ENCODE measurements at regions not wholly inside any gene's neighbourhood (a gene's known extent, or its start where the extent isn't known, plus 50 kb on each side); places are given as distances from the start of the nearest gene placed in this dataset.

DNA sequence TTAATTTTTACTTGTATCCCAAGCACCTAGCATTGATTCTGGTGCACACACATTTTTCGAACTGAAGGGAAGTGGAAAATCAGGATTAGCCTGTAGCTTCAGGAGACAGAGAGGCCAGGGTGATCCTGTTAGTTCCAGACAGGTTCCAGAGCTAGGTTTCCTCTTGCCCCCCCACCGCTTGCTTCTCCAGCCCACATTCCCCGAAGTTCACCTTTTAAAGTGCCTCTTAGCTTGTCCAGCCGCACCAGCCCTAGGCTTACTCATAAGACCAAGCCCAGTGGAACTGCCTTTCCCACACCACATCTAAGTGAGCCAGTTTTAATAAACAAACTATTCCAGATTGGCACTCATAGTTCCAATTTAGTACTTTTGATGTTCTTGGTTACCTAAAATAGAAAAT, 898.6 kb upstream of the KLHL29 start:
- no peak for DNase-seq (ENCODE audit: low read depth)

GRCh38 chr2:22487036-22487435, 897.9 kb upstream of the KLHL29 start:
- no peak for DNase-seq (ENCODE audit: low read depth)

- DNase-seq (ENCODE audit: low read depth): no peak
Observed at GRCh38 chr2:22487541-22487940, 897.4 kb upstream of the KLHL29 start.

DNA sequence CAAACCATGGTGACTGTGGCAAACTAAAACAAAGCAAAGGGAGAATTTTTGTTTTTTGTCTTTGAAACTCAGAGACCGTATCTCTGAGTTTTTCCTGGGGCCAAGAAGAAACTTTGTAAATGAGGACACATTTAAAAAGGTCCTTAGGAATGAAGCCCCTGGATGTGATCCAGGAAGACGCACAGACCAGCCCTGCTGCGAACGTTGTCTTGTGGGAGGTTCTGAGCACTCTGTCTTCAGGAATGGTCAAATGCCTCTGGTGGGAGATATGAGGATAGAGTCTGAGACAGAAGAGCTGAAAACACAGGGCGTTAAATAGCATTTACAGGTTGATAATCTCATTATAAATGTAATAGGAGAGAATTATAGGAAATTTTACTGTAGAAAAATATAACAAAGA, 893.5 kb upstream of the KLHL29 start:
- no peak for DNase-seq (ENCODE audit: low read depth)

GRCh38 chr2:22494156-22494555, 890.8 kb upstream of the KLHL29 start:
- DNase-seq (ENCODE audit: low read depth): no peak

- DNase-seq (ENCODE audit: low read depth): no peak
Observed at GRCh38 chr2:22497064-22497463, 887.9 kb upstream of the KLHL29 start.

- no peak for DNase-seq (ENCODE audit: low read depth)
Observed at GRCh38 chr2:22497789-22498188, 887.2 kb upstream of the KLHL29 start.

- no peak for DNase-seq (ENCODE audit: low read depth)
Observed at GRCh38 chr2:22499082-22499839, 885.7 kb upstream of the KLHL29 start.

DNA sequence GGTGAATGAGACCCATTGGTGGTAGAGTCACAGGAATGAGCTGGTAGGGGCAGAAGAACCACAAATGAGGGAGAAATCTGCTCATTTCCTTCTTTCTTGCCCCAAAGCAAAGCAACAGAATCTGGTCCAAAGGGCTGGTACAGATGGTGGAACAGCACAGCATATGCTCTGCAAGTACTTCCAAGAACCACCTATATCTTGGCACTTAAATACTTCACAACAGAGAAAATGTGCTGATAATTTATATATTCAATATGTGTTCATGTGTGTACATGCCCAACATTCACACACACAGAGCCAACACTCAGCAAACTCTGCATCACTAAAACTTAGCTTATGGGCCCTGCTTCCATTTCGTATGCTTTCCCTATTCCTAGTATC, 884.4 kb upstream of the KLHL29 start:
- no peak for DNase-seq (ENCODE audit: low read depth)

DNA sequence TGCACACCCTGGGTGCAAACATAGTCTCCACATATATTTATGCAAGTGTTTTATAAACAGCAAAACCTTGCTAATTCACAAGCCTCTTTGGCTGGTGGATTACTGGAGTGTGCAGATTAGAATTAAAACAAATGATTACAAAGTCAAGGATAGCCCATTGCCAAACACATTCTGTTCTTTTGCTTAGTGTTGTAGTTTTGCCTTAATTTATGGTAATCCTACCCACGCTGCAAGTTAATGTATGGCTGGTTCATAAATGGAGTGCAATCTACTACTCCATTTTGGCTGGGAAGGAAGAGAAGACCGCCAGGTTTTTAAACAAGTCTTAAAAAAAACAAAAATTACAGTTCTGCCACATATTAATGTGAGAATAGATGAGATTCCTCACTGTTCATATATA, 883.1 kb upstream of the KLHL29 start:
- no peak for DNase-seq (ENCODE audit: low read depth)

DNA sequence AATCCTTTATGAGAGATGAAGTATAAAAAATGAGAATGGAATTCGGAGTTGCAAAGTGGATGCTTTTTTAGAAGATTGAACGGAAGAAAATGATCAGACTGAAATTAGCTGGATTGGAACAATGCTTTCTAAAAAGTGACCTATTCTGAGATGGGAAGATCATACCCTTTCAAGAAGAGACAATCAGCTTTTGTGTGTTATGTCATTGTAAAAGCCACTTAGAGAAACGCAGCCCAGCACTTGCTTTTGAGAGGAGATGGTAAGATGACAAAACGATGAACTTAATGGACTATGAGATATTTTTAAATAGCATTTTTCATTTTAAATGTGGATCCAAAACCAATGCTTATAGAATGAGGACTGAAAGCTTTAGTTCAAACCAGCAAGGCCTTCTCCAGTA, 871.4 kb upstream of the KLHL29 start:
- DNase-seq (ENCODE audit: low read depth): no peak

GRCh38 chr2:22517141-22517540, 867.8 kb upstream of the KLHL29 start:
- DNase-seq (ENCODE audit: low read depth): no peak

GRCh38 chr2:22518641-22519040, 866.3 kb upstream of the KLHL29 start:
- DNase-seq (ENCODE audit: low read depth): no peak

DNA sequence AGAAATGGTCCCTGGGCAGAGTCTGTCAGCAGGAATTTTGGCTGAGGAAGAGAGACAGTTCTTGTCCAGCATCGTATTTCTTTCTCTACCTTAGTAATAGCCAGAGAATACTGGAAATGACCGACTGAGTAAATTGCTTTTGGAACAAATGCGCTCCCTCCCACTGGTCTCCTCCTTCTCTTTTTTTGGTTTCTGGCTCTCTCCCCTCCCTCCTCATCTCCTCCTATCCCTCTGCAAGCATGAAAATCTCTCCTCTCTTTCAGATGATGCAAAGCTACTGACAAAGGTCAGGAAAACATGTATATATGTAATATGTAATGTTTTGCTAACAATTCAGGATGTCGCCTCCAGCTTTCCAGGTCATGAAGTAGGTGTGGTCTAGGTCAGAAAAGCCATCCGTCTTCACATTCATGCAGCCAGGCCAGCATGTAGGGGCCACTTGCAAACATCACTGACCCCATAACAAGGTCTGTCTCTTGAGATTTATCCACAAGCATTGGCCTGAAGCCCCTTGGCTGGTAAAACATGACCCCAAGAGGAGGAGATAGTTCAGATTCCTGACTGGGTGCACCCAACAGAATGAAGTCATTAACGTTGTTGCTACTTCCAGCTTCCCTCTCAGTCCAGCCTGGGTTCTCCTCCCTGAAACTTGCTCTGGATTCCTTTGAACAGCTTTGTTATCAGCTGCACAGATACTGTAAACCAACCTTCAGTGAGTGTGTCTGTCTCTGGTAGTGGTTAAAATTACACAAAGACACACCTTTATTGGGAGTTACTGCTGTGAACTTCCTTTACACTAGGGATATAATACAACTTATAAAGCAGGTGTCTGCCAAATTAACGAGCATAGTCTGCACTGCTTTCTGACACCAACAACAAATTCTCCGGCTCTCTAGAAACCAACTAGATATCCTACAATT, 864.4 kb upstream of the KLHL29 start:
- no peak for DNase-seq (ENCODE audit: low read depth)

- no peak for DNase-seq (ENCODE audit: low read depth)
Observed at GRCh38 chr2:22521620-22522019, 863.4 kb upstream of the KLHL29 start.

DNA sequence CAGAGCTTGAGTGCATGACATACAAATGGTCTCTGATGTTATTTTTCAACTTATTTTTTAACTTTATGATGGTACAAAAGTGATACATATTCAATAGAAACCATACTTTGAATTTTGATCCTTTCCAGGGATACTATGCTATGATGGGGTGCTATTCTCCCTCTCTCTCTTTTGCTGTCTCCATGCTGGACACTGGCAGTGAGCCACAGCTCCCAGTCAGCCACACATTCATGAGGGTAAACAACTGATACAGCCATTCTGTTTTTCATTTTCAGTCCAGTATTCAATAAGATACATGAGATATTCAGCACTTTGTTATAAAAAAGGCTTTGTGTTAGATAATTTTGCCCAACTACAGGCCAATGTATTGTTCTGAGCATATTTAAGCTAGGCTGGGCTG, 859.3 kb upstream of the KLHL29 start:
- DNase-seq (ENCODE audit: low read depth): no peak

DNA sequence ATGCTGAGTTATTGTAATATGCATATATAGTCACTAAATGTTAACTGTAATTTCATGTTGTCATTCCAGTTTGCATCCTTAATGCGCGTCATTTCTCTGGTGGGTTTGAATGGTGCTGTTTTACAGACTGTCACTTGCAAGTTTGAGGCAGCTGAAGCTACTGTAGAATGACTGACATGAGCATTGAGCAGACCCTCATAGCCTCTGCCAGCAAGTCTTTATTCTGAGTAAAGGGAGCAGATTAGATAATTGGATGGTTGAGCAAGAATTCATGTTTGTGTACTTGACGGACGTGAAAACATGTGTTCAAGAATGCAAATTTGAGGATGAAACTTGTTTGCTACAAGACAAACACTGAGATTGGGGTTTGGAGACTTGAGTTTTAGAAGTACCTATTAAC, 854.8 kb upstream of the KLHL29 start:
- no peak for DNase-seq (ENCODE audit: low read depth)

- no peak for DNase-seq (ENCODE audit: low read depth)
Observed at GRCh38 chr2:22536133-22536532, 848.8 kb upstream of the KLHL29 start.

DNA sequence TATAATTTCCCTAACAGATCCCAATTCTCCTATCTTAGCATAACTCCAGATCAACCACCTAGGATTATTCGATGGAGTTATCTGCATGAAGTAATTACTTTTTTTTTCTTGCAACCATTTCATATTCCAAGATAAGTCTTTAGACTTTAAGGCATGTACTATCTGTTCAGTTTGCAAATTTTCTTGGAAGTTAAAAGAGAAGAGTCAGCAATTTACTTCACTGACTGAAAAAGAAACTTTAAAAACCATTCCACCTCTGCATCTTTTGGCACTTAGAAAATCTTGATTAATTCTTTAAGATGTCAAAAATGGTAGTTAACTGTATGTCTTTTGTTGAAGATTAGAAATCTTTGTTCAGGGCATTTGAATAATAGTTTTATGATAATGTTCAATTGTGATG, 830.5 kb upstream of the KLHL29 start:
- DNase-seq (ENCODE audit: low read depth): no peak

- DNase-seq (ENCODE audit: low read depth): no peak
Observed at GRCh38 chr2:22557406-22557805, 827.6 kb upstream of the KLHL29 start.

DNA sequence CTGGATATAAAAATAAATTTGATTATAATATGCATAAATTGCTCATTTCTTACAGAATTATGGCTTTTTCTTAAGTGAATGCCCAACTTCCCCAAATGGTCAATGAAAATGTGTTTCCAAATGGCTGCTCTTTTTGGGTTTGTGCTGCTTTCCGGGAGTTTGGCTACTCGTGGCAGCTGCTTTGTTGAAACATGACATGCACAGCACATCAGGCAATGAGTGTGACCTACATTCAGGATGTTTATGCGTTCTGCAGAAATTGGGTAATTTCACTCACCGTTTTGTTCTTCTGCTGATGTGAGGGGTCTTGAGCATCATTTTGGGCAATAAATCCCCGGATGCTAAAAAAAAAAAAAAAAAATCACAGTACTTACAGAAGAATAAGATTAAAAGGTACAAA, 825.0 kb upstream of the KLHL29 start:
- DNase-seq (ENCODE audit: low read depth): no peak

DNA sequence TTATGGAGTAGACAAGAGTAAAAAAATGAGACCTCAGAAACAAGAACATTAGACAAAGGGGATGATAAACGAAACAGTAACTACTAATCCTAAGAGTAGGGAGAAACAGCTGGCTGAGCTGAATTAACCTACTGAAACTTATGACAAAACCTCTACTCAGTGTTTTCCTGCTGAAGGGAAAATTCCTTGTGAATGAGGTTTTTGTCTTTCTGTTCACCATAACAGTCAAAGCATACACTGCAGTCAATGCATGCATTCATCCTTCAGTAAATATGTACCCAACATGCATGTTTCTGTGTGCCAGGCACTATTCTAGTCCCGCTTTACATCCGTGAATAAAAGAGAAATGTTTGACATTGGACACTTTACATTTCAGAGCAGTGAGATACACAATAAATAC, 805.6 kb upstream of the KLHL29 start:
- no peak for DNase-seq (ENCODE audit: low read depth)

GRCh38 chr2:22582107-22582506, 802.9 kb upstream of the KLHL29 start:
- DNase-seq (ENCODE audit: low read depth): no peak

DNA sequence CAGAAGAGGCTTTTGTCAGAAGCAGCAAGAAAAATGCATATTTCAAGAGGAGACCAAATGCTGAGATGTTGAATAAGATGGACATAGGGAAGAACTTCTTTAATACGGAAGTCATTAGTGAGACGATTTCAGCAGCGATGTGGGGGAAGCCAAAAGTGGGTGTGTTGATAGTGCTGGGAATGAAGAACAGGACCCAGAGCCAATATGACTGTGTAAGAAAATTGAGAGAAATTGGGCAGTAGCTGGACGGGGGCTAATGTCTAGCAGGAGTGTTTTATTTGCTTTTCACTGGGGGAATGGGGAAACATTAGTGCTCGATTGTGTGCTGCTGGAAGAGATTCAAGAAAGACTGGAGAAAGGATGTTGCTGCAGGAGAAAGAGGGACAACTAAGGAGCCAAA, 788.7 kb upstream of the KLHL29 start:
- no peak for DNase-seq (ENCODE audit: low read depth)

Measured in activated T-cell treated with anti-CD3 and anti-CD28 coated beads for 24 hours (primary cell).